HG03175 (cell line): ENCODE measurements at regions not wholly inside any gene's neighbourhood (a gene's known extent, or its start where the extent isn't known, plus 50 kb on each side); places are given as distances from the start of the nearest gene placed in this dataset.

Experiments
- ATAC-seq: cut with Tn5 transposase; IDR thresholded peaks from one replicate; pipeline ENCODE4 v1.9.1; 2021; ENCODE audit warnings: mild to moderate bottlenecking, moderate library complexity; ENCODE audit not compliant: unreplicated experiment

DNA sequence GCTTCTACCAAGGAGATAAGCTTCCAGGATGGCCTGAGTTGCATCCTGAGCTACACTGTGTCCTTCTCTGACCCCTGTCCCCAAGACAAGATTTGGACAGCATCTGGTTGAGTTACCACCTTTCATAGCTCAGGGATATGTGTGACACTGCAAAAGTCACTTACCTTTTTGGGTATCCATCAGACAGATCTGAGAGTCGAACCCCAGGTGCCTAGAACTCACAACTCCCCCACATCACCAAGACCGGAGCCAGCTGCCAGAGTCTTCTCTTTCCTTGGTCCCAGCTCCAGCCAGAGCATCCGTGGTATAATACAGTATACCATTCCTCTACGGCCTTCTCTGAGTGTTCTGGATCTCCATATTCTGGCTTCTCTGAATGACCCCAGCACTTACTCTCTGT lies 133.0 kb downstream of the CD83 start:
- ATAC-seq: no peak

DNA sequence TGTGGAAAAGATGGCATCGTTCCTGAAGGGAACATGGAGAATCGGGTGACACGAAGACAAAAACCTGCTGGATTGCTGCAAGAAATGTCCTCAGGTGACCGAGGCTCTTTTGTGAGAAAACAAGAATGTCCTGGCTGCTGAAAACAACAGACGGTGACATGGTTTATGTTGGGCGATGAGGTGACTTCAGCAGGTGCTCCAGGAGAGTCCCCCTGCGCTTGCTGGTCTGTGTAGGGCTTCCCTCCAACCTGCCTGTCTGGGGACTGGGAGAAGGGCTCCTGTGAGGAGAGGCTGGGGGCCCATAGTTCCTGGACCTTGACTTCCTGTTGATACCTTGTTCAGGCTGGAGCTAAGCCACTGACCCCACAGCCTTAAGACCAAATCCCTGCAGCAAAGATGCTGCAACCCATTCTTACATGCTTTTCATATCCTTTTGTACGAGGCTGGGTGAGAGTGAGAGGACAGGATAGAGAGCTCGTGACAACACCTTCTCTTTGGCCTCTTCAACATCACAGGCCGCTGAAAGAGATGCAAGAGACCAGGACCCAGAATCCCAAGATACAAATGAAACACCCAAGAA lies 134.8 kb downstream of the CD83 start:
- ATAC-seq: no peak

DNA sequence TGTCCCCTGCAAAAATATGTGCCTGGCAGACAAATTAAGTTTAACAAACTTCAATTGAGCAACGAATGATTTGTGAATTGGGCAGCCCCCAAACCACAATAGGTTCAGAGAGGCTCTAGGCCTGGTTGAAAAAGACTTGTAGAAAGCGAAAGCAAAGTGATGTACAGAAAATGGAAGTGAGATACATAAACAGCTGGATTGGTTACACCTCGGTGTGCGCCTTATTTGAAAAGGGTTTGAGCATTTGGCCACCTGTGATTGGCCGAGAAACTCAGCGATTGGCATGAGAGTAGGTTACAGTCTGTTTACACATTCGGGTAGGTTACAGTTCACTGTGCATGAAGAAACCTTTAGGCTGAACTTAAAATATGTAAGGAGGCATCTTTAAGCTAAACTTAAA lies 136.9 kb downstream of the CD83 start:
- peak; percentile 92 for ATAC-seq

DNA sequence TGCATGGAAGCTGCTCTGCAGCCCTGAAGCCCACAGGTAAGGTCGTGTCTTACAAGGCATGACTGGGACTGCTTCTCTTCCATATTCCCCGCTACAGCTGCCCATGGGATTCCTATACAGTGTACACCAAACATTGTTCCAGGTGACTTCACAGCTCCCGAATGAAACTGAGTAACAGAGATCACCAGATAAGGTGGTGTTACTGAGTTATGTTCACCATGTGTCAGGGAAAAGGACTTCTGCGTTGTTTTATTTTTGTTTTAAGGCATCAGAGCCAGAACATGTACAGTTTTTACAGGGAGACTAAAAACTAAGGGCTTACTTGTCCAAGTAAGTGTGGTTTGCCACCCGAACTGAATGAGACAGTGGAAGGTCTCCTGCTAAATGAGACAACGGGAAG lies 138.3 kb downstream of the CD83 start:
- no peak for ATAC-seq

DNA sequence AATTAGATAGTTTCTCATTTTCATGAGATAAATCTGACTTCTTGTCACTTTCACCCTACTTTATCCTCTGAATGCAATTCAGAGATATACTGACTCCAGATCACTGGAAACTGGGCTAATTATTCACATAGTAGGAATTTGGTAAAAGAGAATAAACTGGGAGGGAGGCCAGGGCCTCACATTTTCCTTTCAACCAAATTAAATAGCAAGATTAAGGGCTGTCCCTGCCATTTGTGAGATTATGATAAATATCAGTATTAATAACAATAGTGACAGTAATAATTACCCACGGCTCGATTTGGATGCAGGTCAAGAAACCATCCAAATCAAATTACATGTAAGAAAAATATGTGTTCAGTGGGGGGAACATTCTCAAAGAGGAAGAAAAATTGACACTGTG lies 140.5 kb downstream of the CD83 start:
- ATAC-seq: no peak

DNA sequence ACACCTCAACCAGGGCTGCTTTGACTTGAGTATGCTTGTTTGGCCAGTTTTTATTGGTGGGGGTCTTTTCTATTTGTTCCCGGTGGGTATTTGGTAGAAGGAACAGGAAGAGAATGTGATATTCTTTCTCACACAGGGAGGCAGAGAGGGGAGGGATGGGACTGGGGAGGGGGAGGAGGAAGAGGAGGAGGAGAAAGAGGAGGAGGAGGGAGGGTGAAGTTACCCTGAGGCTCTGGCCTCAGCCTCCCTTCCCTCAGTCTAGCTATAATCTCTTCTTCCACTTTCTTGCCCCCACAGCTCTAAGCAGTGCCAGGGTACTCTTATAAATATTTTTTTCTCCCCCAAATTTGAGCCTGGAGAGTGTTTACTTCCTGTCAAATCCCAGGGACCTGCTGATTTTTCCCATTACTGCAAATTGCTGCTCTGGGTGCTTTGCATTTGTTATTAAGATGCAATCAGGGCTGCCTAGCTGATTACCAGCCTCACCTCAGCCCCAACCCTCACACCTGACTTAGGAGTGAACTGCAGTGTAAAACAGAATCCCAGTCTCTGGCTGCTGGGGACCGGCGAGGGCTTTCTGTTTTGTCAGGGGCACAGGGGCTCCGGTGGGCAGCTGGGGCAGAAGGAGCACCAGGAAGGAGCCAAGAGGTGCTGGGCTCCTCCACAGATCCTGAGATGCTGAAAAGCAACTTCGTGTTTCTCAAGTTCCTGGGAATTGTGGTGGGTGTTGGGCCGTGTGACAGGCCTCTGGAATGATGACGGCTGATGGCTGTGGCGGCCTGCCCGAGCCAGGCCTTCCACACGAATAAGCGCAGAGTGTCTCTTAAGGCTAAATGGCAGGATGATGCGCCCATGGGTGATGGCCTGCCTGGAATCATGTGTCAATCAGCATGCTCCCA lies 141.4 kb downstream of the CD83 start:
- ATAC-seq: no peak

DNA sequence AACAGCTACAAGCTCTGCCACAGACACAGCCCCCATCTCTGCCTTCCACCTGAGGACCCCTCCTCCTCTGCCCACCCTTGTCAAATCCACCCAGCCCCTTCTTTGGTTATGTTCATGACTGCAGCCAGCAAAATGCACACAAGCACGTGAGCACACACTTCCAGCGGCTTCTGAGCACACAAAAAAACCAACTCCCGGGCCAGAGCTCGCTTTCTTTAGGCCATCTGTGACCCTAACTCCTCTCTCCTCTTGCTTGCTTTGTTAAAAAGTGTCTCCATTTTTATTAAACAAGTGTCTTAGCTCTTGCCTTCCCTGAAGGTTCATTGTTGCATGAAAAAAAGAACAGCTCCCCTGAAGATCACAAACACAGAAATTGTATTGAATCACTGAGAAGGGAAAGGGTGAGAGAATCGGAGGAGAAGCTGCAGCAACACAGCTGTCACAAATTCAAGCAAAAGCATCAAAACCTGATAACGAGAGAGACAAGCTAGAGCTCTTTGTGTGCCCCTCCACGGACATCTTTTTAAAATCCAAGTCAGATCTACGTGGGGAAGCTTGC lies 142.1 kb downstream of the CD83 start:
- ATAC-seq: no peak

DNA sequence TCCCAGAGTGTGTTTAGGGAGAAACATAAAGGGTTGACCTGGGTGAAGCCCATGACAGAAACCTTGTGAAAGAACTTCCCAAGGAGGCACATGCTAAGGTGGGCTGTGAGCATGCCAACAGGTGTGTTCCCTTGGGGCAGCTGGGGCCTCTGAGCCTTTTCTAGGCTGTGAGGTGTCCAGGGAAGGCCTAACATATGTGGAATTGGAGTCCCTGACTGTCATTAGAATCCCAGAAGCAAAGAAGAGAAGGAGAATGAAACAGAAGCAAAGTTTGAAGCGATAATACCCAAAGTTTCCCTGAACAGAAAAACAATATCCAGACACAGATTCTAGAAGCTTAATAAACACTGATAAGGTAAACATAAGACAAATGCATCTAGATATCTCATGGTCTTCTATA lies 143.3 kb downstream of the CD83 start:
- no peak for ATAC-seq

DNA sequence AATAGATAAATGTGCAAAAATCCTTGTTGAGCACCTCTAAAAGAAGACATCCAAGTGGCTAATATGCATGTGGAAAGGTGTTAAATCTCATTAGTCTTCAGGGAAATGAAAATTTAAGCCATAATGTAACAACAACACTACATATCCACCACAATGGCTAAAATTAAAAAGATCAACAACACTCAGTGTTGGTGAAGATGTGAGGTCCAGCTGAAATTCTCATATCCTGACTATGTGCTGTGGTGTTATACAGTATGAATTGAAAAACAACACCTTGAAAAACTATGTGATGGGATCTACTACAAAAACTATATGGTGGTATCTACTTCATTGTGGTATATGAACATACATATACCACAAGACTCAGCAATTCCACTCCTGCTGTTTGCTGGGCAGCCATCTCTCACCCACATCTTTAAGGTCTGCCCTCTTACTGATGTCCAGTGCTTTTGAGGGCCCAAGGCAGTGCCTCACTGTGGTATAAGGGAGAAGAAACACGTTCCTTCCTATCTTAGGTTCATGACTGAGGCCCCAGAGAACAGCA lies 146.4 kb downstream of the CD83 start:
- no peak for ATAC-seq

DNA sequence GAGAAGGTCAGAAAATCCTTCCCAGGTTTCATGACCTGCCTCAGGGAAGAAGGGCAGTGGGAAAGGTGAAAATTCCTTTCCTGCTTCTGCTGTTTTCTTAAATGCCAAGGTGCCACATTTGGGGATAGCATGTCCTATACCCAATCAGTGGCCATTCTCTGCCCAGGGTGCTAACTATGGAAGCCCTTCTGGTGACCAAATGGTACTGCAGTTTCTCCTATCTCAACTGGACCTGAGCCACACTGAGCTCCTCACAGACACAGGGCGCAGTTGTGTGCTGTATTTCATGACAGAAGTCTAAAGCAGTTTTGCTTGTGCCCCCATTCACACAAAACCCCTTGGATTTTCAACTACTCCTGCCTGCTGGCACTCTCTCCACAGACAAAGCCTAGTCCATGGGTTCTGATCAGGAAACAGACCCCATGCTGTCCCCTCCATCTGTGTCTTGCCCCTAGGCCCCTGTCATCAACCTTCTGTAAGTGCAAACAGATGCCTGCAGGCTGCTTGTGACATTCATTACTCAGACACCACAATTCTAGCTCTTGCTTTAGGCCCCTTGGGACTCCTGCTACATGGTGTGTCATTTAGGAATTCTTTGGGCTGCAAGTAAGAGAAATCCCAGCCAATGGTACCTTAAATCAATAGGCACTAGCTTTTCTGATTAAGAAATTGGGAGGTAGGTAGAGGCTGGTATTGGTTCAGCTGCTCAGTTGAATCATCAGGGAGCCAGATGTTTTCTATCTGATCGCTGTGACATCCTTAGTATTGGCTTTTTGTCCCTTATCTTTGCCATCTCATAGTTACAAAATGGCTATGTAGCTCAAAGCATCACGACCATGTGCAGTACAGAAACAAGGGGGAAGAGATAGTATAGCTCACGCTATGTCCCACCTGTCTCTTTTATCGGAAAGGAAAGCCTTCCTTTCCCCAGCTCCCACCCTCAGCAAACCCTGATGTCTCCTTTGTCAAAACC lies 147.8 kb downstream of the CD83 start:
- ATAC-seq: no peak

DNA sequence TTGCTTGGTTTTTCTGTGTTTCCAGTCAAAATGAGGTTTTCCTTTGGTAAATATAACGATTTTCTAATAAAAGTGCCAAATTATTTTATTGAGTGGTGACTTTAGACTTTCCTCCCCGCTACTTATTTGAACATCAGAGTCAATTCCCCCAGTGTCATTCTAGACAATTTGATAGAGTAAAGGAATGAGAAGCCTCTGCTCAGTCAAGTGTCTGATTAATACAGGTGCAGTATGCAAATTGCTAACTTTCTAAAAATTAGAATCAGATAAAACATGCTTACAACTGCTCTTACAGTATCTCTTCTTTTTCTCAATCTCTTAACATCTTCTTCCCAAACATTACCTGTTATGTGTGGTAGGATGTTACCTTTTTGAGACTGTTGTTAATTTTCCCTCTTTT lies 148.7 kb downstream of the CD83 start:
- no peak for ATAC-seq

DNA sequence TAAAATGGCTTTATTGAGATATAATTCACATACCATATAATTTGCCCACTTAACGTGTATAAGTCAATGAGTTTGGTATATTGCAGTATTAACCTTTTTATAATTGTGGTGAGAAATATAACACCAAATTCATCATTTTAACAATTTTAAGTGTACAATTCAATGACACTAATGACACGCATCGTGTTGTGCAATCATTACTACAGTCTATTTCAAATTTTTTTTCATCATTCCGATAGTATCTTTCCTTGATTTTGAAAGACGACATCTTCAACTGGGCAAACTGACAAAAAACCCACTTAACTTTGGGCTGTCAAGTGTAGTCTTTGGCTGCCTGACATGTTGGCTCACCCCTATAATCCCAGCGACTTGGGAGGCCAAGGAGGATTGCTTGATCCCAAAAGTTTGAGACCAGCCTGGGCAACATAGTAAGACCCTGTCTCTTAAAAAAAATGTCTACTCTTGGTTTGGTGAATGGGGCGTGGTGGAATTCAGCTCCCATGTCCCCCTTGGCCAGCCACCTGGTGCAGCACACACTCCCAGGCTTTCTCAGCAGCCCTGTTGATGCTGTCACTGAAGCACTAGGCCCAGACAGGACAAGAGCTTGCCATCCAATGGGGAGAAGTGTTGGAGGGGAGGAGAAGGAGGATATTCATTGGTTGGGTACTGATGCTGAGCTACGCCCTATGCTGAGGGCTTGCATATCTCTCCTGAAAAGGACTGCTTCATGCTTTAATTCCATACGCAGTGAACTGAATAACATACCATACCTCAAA lies 150.5 kb downstream of the CD83 start:
- no peak for ATAC-seq

DNA sequence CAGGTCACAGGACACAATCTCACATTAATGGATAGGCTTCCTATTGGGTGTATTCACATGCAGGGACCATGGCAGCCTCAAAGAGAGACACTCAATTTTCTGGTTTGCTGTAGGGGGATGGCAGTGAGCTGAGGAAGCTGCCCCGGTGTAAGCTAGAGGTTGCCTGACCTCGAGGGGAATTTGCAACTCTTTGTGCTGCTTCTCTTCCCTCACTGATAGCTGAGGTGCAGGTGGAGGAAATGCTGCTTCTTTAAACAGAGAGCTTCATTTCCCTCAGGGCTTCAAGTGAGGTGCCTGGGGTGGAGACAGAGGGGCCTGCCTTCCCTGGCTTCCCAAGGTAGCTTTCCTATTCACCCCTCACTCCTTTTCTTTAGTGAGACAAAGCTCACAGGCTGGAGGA lies 151.9 kb downstream of the CD83 start:
- ATAC-seq: no peak

DNA sequence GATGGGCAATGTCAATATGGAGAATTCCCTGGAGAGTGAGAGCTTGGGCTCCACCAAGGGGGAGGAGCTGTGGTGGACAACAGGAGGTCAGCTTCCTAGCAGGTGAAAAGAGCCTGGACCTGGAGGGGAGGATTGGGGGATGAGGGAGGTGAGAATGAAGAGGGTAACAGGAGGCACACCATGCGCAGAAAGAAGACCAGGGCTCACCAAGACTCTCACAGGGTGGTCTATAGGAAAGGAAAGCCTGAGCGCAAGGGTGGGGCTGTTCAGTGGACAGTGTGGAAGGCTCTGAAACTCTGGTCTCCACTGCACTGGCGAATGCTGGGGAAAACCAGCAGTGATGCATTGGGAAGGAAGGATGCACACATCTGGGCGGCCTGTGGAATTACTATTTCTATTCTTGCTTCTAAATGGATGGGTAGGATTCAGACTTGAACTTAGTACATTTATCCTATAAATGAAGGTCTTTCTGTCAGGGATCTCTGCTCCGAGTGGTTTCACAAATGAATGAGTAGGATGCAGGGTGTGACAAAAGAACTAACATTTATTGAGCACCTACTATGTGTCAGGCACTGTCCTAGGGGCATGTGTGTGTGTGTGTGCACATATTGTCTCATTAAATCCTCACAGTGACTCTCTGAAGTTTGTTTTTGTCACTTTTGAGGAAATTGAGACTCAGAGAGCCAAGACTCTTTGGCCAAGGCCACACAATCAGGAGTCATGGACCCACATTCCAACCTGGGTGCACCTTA lies 152.7 kb downstream of the CD83 start:
- ATAC-seq: no peak

DNA sequence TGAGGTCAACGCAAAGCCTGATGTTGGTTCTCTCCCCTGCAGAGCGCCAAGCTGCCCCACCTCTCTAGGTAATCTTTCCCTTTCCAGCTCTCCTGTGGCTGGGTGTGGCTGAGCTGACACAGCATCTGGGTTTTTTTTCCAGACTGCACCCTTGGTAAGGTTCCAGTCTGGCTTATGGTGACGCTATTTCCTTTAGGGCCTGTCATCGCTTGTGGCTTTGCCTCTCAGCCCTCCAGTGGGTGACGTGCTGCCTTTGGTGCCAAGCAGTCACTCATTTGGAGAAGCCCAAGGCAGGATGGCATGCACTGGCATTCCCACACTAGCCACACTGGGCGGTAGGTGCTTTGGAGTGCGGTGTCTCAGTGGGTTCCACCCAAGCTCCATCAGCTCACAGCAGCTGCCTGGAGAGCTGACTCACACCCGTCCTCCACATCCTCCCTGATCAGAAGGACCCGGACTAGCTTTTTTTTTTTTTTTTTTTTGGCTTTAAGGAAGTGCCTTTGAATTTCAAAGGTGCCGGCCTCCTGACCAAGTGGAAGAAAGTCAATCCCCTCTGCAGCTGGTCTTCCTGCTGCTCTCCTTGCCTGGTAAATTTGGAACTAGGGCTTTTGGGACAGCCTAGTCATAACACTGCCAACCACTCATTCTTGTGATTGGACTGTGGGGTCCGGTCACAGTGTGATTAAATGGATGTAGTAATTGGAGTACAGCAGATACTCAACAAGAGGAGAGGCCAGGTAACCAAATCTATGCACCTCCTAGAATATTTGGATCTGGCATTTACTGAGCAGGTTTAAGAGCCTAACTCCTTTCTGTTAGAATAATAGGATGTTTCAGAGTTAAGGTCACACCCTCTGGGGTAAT lies 153.6 kb downstream of the CD83 start:
- no peak for ATAC-seq

DNA sequence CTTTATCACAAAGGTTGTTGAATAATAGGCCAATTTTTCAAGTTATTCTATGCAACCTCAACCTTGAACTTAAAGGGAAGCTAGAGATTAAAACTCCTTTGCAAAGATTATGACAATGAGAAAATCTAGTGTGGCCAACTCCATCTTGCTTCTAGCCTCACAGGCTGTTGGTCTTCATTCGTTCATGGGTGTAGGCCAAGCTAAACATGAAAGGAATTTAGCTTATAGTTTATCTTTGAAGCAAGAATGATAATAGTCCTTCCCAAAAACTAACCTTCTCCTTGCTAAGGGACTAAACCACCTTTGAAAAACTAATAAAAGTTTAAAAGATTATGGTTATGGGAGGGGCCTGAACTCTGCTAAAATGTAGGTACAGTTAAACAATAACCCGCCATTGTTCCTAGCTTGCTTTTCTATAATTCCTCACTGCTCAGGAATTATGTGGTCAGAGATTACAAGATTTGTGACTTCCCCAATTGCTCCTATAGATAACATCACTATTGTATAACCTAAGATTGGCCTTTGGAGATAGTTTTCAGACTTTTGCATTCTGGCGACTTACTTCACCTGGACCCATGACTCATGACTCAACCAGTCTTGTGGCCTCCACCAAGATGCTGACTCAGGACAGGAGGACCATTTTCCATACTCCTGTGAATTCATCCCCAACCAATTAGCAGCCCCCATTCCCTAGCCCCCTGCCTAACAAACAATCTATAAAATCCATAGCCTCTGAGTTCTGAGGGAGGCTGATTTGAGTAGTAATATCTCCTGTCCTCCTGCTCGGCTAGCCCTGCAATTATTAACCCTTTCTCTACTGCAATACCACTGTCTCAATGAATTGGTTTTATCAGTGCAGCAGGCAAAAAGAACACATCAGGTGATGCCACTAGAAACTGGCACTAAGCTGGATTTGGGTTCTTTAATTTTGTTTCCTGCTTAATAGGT lies 154.5 kb downstream of the CD83 start:
- ATAC-seq: no peak

DNA sequence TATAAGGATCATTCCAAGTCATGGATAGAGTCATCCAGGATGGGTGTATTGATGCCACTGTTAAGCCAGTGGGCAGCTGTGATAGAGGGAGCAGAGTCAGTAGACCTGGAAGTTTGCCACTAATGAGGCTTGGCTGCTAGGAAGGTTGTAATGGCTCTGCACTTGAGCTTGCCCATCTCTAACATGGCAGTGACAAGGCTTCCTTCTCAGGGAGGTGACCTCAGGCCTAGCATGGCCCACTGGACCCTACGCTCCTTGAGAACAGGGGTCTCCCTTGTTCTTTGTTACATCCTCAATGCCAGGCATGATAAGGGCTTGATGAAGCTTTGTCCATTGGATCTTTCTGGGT lies 155.1 kb downstream of the CD83 start:
- no peak for ATAC-seq
